Thyroid gland (tissue), 4 donors: ENCODE measurements at regions not wholly inside any gene's neighbourhood (a gene's known extent, or its start where the extent isn't known, plus 50 kb on each side); places are given as distances from the start of the nearest gene placed in this dataset.

ENCODE experiments used
- CTCF ChIP-seq, 6 experiments: fragments of 200-600 bp in 3 of 6; fragments of 450-650 bp in 3 of 6; sonication (generic) in 3 of 6; IDR thresholded peaks; one replicate each; pipeline ENCODE4 v1.5.1; 2016 to 2019; ENCODE audit warnings: antibody characterized with exemption in 6 of 6, mild to moderate bottlenecking in 2 of 6, inconsistent platforms in 1 of 6, moderate library complexity in 1 of 6
- POLR2A ChIP-seq, 2 donors: fragments of 450-650 bp; IDR thresholded peaks; one replicate each; pipeline ENCODE4 v1.6.1; 2017; ENCODE audit warnings: antibody characterized with exemption in 2 of 2, mild to moderate bottlenecking in 2 of 2, moderate library complexity in 1 of 2

DNA sequence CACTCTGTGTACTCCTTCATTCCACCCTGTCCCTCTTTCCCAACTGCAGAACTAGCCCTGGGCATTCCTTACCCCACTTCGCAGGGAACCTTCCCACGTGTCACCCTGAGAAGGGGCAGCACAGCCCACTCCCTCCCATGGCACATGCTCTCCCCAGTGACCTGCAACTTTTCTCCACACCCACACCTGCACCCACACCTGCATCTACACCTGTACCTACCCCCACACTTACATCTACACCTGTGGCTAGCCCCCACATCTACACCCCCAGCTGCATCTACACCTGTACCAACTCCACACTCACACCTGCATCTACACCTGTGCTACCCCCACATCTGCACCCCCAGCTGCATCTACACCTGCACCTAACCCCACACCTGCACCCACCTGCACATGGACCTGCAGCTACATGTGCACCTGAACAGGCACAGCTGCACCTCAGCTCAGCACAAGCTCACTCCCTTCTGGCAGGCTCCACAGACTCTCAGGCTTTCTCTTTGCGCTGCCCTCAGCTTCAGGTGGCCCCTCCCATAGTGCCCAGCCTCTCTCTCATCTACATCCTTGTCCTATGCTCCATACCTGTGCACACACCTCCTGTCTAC is 234.1 kb downstream of the TUBA3C start:
- TF ChIP-seq POLR2A (IDR thresholded peaks at IDR 0.05) (no peak), CTCF (IDR thresholded peaks at IDR 0.05) (no peak)
